IMR-90 (cell line): ENCODE measurements at regions not wholly inside any gene's neighbourhood (a gene's known extent, or its start where the extent isn't known, plus 50 kb on each side); places are given as distances from the start of the nearest gene placed in this dataset.

Experiments used
- ATAC-seq: fragments of 200-7000 bp; cut with Tn5 transposase; 2 replicates; pipeline ENCODE4 v1.9.1; 2020; ENCODE audit warnings: low read depth, mild to moderate bottlenecking, moderate library complexity
- BruUV-seq: library from RNA; stranded (reverse); fragments of 400-500 nt; replicated peaks from 2 replicates; lab custom pipeline; 2021; lab: Mats Ljungman, UMichigan
- CTCF ChIA-PET: fragments of 300-600 bp; formaldehyde crosslinking; extraction: SDS; loops from one replicate; lab custom pipeline; 2021; ENCODE audit warnings: antibody characterized with exemption; lab: Yijun Ruan, JAX
- POLR2A ChIA-PET: fragments of 300-600 bp; sonication (Branson Sonifier 250); formaldehyde crosslinking; loops from one replicate; lab custom pipeline; 2022; ENCODE audit warnings: antibody characterized with exemption; ENCODE audit not compliant: unreplicated experiment; lab: Charles Lee
- DNase-seq: peaks from one replicate; pipeline ENCODE4 v3.0.0; 2013
- H2AFZ ChIP-seq: replicated peaks from 2 replicates; pipeline ENCODE3; 2013; ENCODE audit warnings: low read length, mild to moderate bottlenecking; ENCODE audit not compliant: poor library complexity
- H2AK5ac ChIP-seq: 2 replicates; pipeline ENCODE4 v1.6.1; 2013; ENCODE audit warnings: low read depth, low read length, inconsistent platforms
- H2AK9ac ChIP-seq: replicated peaks from 2 replicates; pipeline ENCODE3; 2013; ENCODE audit warnings: mild to moderate bottlenecking, low read depth, low read length, moderate library complexity; ENCODE audit not compliant: poor library complexity
- H2BK120ac ChIP-seq: 2 replicates; pipeline ENCODE4 v1.6.1; 2013; ENCODE audit warnings: low read depth, low read length, inconsistent platforms
- H2BK15ac ChIP-seq: 3 replicates; pipeline ENCODE4 v1.6.1; 2013; ENCODE audit warnings: low read depth, low read length, inconsistent platforms
- H2BK20ac ChIP-seq: 2 replicates; pipeline ENCODE4 v1.6.1; 2013; ENCODE audit warnings: low read depth, mild to moderate bottlenecking, inconsistent platforms, low read length, moderate library complexity
- H2BK5ac ChIP-seq: 2 replicates; pipeline ENCODE4 v1.6.1; 2013; ENCODE audit warnings: mild to moderate bottlenecking, low read depth, low read length, inconsistent platforms; ENCODE audit not compliant: poor library complexity, severe bottlenecking
- H3K14ac ChIP-seq: replicated peaks from 2 replicates; pipeline ENCODE4 v1.6.1; 2013; ENCODE audit warnings: low read depth, low read length, inconsistent platforms
- H3K18ac ChIP-seq: 2 replicates; pipeline ENCODE4 v1.6.1; 2013; ENCODE audit warnings: low read depth, low read length, control low read depth
- H3K23ac ChIP-seq: 2 replicates; pipeline ENCODE4 v1.6.1; 2013; ENCODE audit warnings: low read depth, low read length, inconsistent platforms
- H3K27ac ChIP-seq: 2 replicates; pipeline ENCODE4 v1.5.1; 2013; ENCODE audit warnings: mild to moderate bottlenecking, control low read depth, low read length; ENCODE audit not compliant: insufficient read depth
- H3K27me3 ChIP-seq: 2 replicates; pipeline ENCODE4 v1.6.1; 2013; ENCODE audit warnings: low read length; ENCODE audit not compliant: control insufficient read depth, insufficient read depth
- H3K36me3 ChIP-seq: 2 replicates; pipeline ENCODE4 v1.6.1; 2013; ENCODE audit warnings: low read length, mixed read lengths; ENCODE audit not compliant: control insufficient read depth, insufficient read depth
- H3K4ac ChIP-seq: 2 replicates; pipeline ENCODE4 v1.6.1; 2013; ENCODE audit warnings: low read depth, low read length, inconsistent platforms
- H3K4me1 ChIP-seq: 2 replicates; pipeline ENCODE4 v1.6.1; 2013; ENCODE audit warnings: low read length, mixed read lengths; ENCODE audit not compliant: control insufficient read depth, insufficient read depth
- H3K4me2 ChIP-seq: 2 replicates; pipeline ENCODE4 v1.6.1; 2013; ENCODE audit warnings: low read depth, mild to moderate bottlenecking, control low read depth, low read length, moderate library complexity
- H3K4me3 ChIP-seq: 2 replicates; pipeline ENCODE4 v1.5.1; 2013; ENCODE audit warnings: low read depth, mild to moderate bottlenecking, control low read depth, low read length, moderate library complexity; ENCODE audit not compliant: insufficient read depth
- H3K56ac ChIP-seq: 2 replicates; pipeline ENCODE4 v1.6.1; 2013; ENCODE audit warnings: low read length, inconsistent platforms; ENCODE audit not compliant: insufficient read depth; ENCODE audit errors: extremely low read depth
- H3K79me1 ChIP-seq, 2 experiments: 2 replicates each; pipeline ENCODE4 v1.6.1; 2013; ENCODE audit warnings: low read length in 2 of 2, inconsistent platforms in 1 of 2, low read depth in 1 of 2
- H3K9ac ChIP-seq: 2 replicates; pipeline ENCODE4 v1.6.1; 2013; ENCODE audit warnings: low read depth, low read length, control low read depth
- H3K9me1 ChIP-seq: 2 replicates; pipeline ENCODE4 v1.6.1; 2013; ENCODE audit warnings: low read length, inconsistent platforms; ENCODE audit not compliant: insufficient read depth
- H3K9me3 ChIP-seq: 2 replicates; pipeline ENCODE4 v1.6.1; 2013; ENCODE audit warnings: low read length; ENCODE audit not compliant: control insufficient read depth, insufficient read depth
- H4K20me1 ChIP-seq: 2 replicates; pipeline ENCODE4 v1.6.1; 2013; ENCODE audit warnings: low read length, inconsistent platforms; ENCODE audit not compliant: insufficient read depth
- H4K5ac ChIP-seq: 2 replicates; pipeline ENCODE4 v1.6.1; 2013; ENCODE audit warnings: mild to moderate bottlenecking, low read depth, low read length, control low read depth
- H4K8ac ChIP-seq, 2 experiments: 2 replicates each; pipeline ENCODE4 v1.6.1; 2013; ENCODE audit warnings: low read depth in 2 of 2, low read length in 2 of 2, control low read depth in 1 of 2, inconsistent platforms in 1 of 2
- H4K91ac ChIP-seq: 2 replicates; pipeline ENCODE4 v1.6.1; 2013; ENCODE audit warnings: low read depth, low read length, inconsistent platforms; ENCODE audit not compliant: insufficient read depth
- BHLHE40 ChIP-seq: fragments of 150-350 bp; IDR thresholded peaks from 2 replicates; pipeline ENCODE4 v1.6.1; 2016; ENCODE audit warnings: mild to moderate bottlenecking, low read depth, low read length
- CEBPB ChIP-seq: IDR thresholded peaks from 2 replicates; pipeline ENCODE4 v1.6.1; 2012; ENCODE audit warnings: low read depth, low read length, improper control_type of control experiment
- CHD1 ChIP-seq: IDR thresholded peaks from 2 replicates; pipeline ENCODE4 v1.6.1; 2012; ENCODE audit warnings: low read depth, low read length, improper control_type of control experiment
- ELK1 ChIP-seq: fragments of 150-350 bp; IDR thresholded peaks from 2 replicates; pipeline ENCODE4 v1.6.1; 2016; ENCODE audit warnings: low read depth, mild to moderate bottlenecking, low read length, moderate library complexity, borderline replicate concordance
- FOS ChIP-seq: fragments of 150-350 bp; IDR thresholded peaks from 2 replicates; pipeline ENCODE4 v1.6.1; 2016; ENCODE audit warnings: low read depth, low read length
- MAFK ChIP-seq: IDR thresholded peaks from 2 replicates; pipeline ENCODE4 v1.6.1; 2012; ENCODE audit warnings: low read depth, low read length, improper control_type of control experiment
- MAZ ChIP-seq: IDR thresholded peaks from 2 replicates; pipeline ENCODE4 v1.6.1; 2012; ENCODE audit warnings: low read depth, mild to moderate bottlenecking, low read length, improper control_type of control experiment, moderate library complexity, borderline replicate concordance
- NFE2L2 ChIP-seq: fragments of 150-350 bp; IDR thresholded peaks from 2 replicates; pipeline ENCODE4 v1.6.1; 2016; ENCODE audit warnings: low read depth, mild to moderate bottlenecking, low read length
- POLR2A ChIP-seq: IDR thresholded peaks from 2 replicates; pipeline ENCODE4 v1.6.1; 2012; ENCODE audit warnings: mild to moderate bottlenecking, low read depth, low read length
- RAD21 ChIP-seq: IDR thresholded peaks from 2 replicates; pipeline ENCODE4 v1.6.1; 2012; ENCODE audit warnings: low read length, improper control_type of control experiment
- RFX5 ChIP-seq: IDR thresholded peaks from 2 replicates; pipeline ENCODE4 v1.8.0; 2012; ENCODE audit warnings: low read depth, mild to moderate bottlenecking, low read length, moderate library complexity
- SMC3 ChIP-seq: fragments of 150-350 bp; IDR thresholded peaks from 2 replicates; pipeline ENCODE4 v1.6.1; 2016; ENCODE audit warnings: low read depth, mild to moderate bottlenecking, antibody characterized with exemption, low read length, moderate library complexity
- USF2 ChIP-seq: fragments of 150-350 bp; IDR thresholded peaks from 2 replicates; pipeline ENCODE4 v1.6.1; 2017; ENCODE audit warnings: mild to moderate bottlenecking, antibody characterized with exemption, low read length, low read depth
- WGBS, 2 experiments: methylation state at CpG; one replicate each; pipeline versions ENCODE4 v1.1.5 to v1.1.7; 2013; ENCODE audit warnings: missing lambda C conversion rate in 2 of 2; ENCODE audit not compliant: insufficient read length in 1 of 2; ENCODE audit errors: extremely low coverage in 2 of 2; 5-methylcytosine and 5-hydroxymethylcytosine counted together
- dilution Hi-C: fragments of 300-500 bp; cut with HindIII; formaldehyde crosslinking; loops from one replicate; pipeline ENCODE4 v1.14.3; 2018; ENCODE audit warnings: low sequenced_read_pairs; ENCODE audit not compliant: unreplicated experiment
- in situ Hi-C: fragments of 300-500 bp; cut with MboI; formaldehyde crosslinking; loops from 3 replicates; pipeline ENCODE4 v1.14.3; 2019; ENCODE audit warnings: low sequenced_read_pairs, inconsistent platforms, mixed read lengths
- intact Hi-C: fragments of 100-400 bp; cut with micrococcal nuclease; formaldehyde crosslinking; loops from 2 replicates; pipeline ENCODE4 v1.10.0; 2022

- H4K20me1 ChIP-seq, result no peaks in the 10 kb centered on the region
- ChIA-PET CTCF (no interaction called here), POLR2A (no interaction called here)
- no peak overlapping the region for H3K14ac ChIP-seq
- no peak overlapping the region for H3K9ac ChIP-seq
- no TSS peak for BruUV-seq
- no peak overlapping the region for H4K5ac ChIP-seq
- no peak overlapping the region for H2AK5ac ChIP-seq
- intact Hi-C loops (no loop called here), in situ Hi-C loops (no loop called here), dilution Hi-C loops (no loop called here)
- WGBS, 2 experiments, result no CpG with 5 or more reads among the region's 10 CpGs
- no peak for TF ChIP-seq NFE2L2
- TF ChIP-seq SMC3, result no peak
- TF ChIP-seq CEBPB, result no peak
- no peak for TF ChIP-seq POLR2A
- TF ChIP-seq FOS, result no peak
- TF ChIP-seq MAZ, result no peak
- no peak for TF ChIP-seq RAD21
- no peak for TF ChIP-seq CHD1
- no peak for TF ChIP-seq RFX5
- TF ChIP-seq BHLHE40, result no peak
- TF ChIP-seq MAFK, result no peak
- TF ChIP-seq ELK1, result no peak
- TF ChIP-seq USF2, result no peak
- DNase-seq, result no peak
- no peak overlapping the region for H4K91ac ChIP-seq
- no peak overlapping the region for H3K4ac ChIP-seq
- H3K56ac ChIP-seq, result no peak overlapping the region
- ATAC-seq, result no peak
- no peaks in the 10 kb centered on the region for H3K9me3 ChIP-seq
- H2BK20ac ChIP-seq, result no peak overlapping the region
- H3K23ac ChIP-seq, result no peak overlapping the region
- no peaks in the 10 kb centered on the region for H3K36me3 ChIP-seq
- no peak overlapping the region for H4K8ac ChIP-seq
- H3K4me2 ChIP-seq, result no peak overlapping the region
- H2BK120ac ChIP-seq, result no peak overlapping the region
- no peaks in the 10 kb centered on the region for H3K4me1 ChIP-seq
- no peak overlapping the region for H3K27ac ChIP-seq
- no peak overlapping the region for H2AFZ ChIP-seq
- 0 out of 2 replicates have a peak, but pooled peaks cover 1% of the 10 kb centered on the region for H3K27me3 ChIP-seq
- no peak overlapping the region for H2AK9ac ChIP-seq
- H3K4me3 ChIP-seq, result no peak overlapping the region
- H3K79me1 ChIP-seq, result no peaks in the 10 kb centered on the region
- H3K18ac ChIP-seq, result no peak overlapping the region
- no peak overlapping the region for H2BK5ac ChIP-seq
- no peak overlapping the region for H2BK15ac ChIP-seq
- H3K9me1 ChIP-seq, result no peaks in the 10 kb centered on the region
These were observed 171.8 kb upstream of the ATF7IP start for GRCh38 chr12:14193639-14194038.
